HL-60 (cell line): ENCODE measurements at regions not wholly inside any gene's neighbourhood (a gene's known extent, or its start where the extent isn't known, plus 50 kb on each side); places are given as distances from the start of the nearest gene placed in this dataset.

Experiments
- DNase-seq, 2 experiments: peaks; one replicate each; pipeline ENCODE4 v3.0.0-alpha.2; 2010 to 2020; ENCODE audit warnings: low read depth in 1 of 2, low spot score in 1 of 2
- H3K27ac ChIP-seq: fragments of 250-450 bp; sonication (Bioruptor Pico); replicated peaks from 2 replicates; pipeline ENCODE4 v1.5.1; 2020; ENCODE audit warnings: mild to moderate bottlenecking, moderate library complexity
- H3K27me3 ChIP-seq: fragments of 250-450 bp; sonication (Bioruptor Pico); 2 replicates; pipeline ENCODE4 v1.5.1; 2021; ENCODE audit warnings: mild to moderate bottlenecking, moderate library complexity; ENCODE audit not compliant: insufficient read depth, poor library complexity, severe bottlenecking
- H3K4me3 ChIP-seq: replicated peaks from 2 replicates; pipeline ENCODE4 v1.5.1; 2011; ENCODE audit warnings: mild to moderate bottlenecking, control low read depth, low read length; ENCODE audit not compliant: insufficient read depth
- CTCF ChIP-seq: IDR thresholded peaks from one replicate; pipeline ENCODE4 v1.5.1; 2011; ENCODE audit warnings: low read length, control low read depth, inconsistent platforms; ENCODE audit not compliant: insufficient read depth
- GABPA ChIP-seq: IDR thresholded peaks from 2 replicates; pipeline ENCODE4 v1.6.1; 2012; ENCODE audit warnings: low read depth
- POLR2AphosphoS5 ChIP-seq: IDR thresholded peaks from 2 replicates; pipeline ENCODE4 v1.6.1; 2012; ENCODE audit warnings: low read depth
- REST ChIP-seq: IDR thresholded peaks from 2 replicates; pipeline ENCODE4 v1.6.1; 2012; ENCODE audit warnings: low read depth; ENCODE audit not compliant: insufficient replicate concordance
- SPI1 ChIP-seq: IDR thresholded peaks from 2 replicates; pipeline ENCODE4 v1.6.1; 2012; ENCODE audit warnings: low read depth, mild to moderate bottlenecking, borderline replicate concordance

- Histone ChIP-seq H3K4me3 (no peak overlapping the region), H3K27me3 (no peaks in the 10 kb centered on the region), H3K27ac (no peak overlapping the region)
- TF ChIP-seq REST (no peak), GABPA (no peak), SPI1 (no peak)
- no peak for DNase-seq
Observed at GRCh38 chr14:56417173-56417572, 162.4 kb upstream of the TMEM260 start.

DNA sequence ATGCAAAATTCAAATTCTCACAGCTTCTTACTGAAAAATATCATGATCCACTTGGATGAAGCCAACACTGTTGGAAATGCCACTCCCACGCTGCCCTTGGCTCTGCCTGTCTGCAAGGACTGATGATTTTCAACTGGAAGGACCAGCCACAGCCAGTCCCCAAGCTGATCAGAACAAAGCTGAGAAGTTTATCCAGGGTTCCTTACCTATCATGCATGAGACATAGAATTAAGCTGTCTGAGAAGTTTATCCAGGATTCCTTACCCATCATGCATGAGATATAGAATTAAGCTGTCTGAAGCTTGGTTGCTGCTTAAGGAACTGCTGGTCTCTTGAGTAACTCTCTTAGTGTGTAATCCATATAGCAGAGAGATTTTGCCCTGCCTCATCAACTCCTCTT, 159.8 kb upstream of the TMEM260 start:
- DNase-seq = no peak
- TF ChIP-seq SPI1 (no peak), CTCF (no peak), REST (no peak), GABPA (no peak), POLR2AphosphoS5 (no peak)
- H3K27me3 ChIP-seq = no peaks in the 10 kb centered on the region
- no peak overlapping the region for H3K27ac ChIP-seq
- no peak overlapping the region for H3K4me3 ChIP-seq

- H3K27ac ChIP-seq = no peak overlapping the region
- TF ChIP-seq GABPA (no peak), CTCF (no peak), REST (no peak), SPI1 (no peak), POLR2AphosphoS5 (no peak)
Observed at GRCh38 chr14:56422221-56422620, 157.4 kb upstream of the TMEM260 start.

More at GRCh38 chr14:56422221-56422620, 157.4 kb upstream of the TMEM260 start:
- Histone ChIP-seq H3K4me3 (no peak overlapping the region), H3K27me3 (no peaks in the 10 kb centered on the region)
- DNase-seq = no peak
